Mammary epithelial cell (primary cell): ENCODE measurements at regions not wholly inside any gene's neighbourhood (a gene's known extent, or its start where the extent isn't known, plus 50 kb on each side); places are given as distances from the start of the nearest gene placed in this dataset.

Experiments
- EZH2 ChIP-seq: IDR thresholded peaks from 2 replicates; pipeline ENCODE4 v1.6.1; 2012; ENCODE audit warnings: low read length, inconsistent platforms, borderline replicate concordance
- TF ChIP-seq, protein P1 (sequence below), 2 donors: IDR thresholded peaks in 1 of 2; conservative IDR thresholded peaks in 1 of 2; 2 replicates each; pipeline ENCODE4 v1.5.1; 2011 to 2012; ENCODE audit warnings: inconsistent platforms in 2 of 2, low read length in 2 of 2, mild to moderate bottlenecking in 2 of 2, control low read depth in 1 of 2, low read depth in 1 of 2; ENCODE audit not compliant: insufficient read depth in 1 of 2; ENCODE audit errors: extremely low read depth in 1 of 2

DNA sequence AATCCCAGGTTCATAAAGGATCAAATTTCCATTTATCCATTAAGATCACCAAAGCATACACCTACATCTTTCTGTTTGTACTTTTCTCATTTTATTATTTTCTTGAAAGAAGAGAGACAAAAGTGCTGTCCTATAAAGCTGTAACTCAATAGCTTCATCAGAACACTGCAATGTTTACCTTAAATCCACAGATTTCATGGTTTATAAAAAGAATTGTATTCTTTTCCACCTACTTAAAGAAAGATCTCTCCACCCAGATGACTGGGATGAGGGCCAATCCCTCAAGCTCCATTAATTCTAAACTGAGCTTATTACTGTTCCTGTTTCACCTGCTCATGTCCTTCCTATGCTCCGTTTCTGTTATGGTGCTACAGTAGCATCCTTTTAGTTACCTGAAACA is 470.6 kb downstream of the BCAT1 start:
- no peak for TF ChIP-seq EZH2
- TF ChIP-seq, protein P1, sequence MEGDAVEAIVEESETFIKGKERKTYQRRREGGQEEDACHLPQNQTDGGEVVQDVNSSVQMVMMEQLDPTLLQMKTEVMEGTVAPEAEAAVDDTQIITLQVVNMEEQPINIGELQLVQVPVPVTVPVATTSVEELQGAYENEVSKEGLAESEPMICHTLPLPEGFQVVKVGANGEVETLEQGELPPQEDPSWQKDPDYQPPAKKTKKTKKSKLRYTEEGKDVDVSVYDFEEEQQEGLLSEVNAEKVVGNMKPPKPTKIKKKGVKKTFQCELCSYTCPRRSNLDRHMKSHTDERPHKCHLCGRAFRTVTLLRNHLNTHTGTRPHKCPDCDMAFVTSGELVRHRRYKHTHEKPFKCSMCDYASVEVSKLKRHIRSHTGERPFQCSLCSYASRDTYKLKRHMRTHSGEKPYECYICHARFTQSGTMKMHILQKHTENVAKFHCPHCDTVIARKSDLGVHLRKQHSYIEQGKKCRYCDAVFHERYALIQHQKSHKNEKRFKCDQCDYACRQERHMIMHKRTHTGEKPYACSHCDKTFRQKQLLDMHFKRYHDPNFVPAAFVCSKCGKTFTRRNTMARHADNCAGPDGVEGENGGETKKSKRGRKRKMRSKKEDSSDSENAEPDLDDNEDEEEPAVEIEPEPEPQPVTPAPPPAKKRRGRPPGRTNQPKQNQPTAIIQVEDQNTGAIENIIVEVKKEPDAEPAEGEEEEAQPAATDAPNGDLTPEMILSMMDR (conservative IDR thresholded peaks at IDR 0.05 in 1 of 2, IDR thresholded peaks at IDR 0.05 in 1 of 2; ENCODE audit: extremely low read depth in 1 of 2, insufficient read depth in 1 of 2, low read depth in 1 of 2, low read length in 2 of 2), result no peak
